Stimulated activated CD4-positive, alpha-beta T cell treated with anti-CD3 and anti-CD28 coated beads, TNF-alpha, amount 100 ng/mL, for 48 hours (primary cell): ENCODE measurements at regions not wholly inside any gene's neighbourhood (a gene's known extent, or its start where the extent isn't known, plus 50 kb on each side); places are given as distances from the start of the nearest gene placed in this dataset.
A peak's percentile ranks its signal among the peaks of the same experiment; 100 is the strongest.

ENCODE experiments used
- DNase-seq, 3 donors: peaks; one replicate each; pipeline ENCODE4 v3.0.0-alpha.2; 2020; ENCODE audit warnings: low read depth in 3 of 3

DNA sequence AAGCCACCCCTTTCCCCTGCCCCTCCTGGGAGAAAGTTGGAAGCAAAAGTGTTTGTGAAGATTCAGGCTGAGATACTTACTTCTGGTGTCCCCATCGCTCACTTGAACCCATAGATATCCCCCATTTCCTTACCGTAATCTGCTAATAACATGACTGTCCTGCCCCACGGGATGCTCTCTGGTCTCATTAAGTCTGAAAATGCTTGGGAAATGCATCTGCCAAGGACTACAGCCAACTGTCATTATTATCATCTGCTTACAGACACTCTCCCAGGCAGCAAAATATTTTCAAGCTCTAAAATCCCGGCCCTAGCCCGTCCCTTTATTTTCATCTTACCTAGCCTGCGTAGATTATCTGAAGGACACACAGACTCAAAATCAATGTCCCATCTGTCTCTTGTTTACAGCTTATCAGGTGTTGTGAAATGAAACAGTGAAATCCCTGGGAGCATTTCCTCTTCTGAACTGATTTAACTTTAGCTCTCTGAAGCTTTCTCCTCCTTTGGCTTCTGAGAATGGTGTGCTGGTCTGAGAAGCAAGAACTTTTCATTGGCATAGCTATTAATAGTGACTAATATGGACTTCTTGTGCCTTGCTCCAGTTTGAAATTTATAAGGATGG, 126.9 kb upstream of the OSMR start:
- DNase-seq, result no peak

DNA sequence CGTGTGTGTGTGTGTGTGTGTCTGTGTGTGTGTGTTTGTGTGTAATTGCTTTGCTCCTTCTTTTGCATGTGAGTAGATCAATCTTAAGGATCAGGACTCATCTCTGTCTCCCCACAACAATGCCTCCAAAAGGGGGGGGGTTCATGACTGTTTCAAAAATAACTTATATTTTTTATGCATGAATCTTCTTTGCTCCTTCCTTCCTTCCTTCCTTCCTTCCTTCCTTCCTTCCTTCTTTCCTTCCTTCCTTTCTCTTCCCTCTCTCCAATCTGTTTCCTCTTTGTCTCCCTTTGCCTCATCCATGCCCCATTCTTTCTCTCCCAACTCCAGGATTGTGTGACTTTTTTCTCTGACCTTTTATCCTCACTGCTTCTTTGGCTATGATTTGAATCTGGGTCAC, 126.4 kb upstream of the OSMR start:
- no peak for DNase-seq

DNA sequence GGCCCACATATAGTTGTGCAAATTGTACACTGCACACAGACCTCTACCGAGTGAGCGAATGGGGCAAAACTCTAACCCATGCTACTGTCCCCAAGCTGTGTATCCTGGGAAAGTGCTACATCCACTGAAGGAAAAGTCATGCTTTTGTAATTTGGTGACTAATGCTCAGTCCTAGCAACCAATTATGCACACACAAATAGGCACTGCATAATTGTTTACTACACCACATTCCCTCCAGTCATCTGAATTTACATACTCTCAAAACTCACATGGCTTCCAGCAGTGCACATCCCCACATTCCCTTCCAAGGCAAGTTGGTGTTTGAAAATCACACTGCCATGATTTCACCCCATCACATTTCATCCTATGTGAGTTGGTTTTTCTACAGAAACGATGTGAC, 125.9 kb upstream of the OSMR start:
- DNase-seq, result no peak

DNA sequence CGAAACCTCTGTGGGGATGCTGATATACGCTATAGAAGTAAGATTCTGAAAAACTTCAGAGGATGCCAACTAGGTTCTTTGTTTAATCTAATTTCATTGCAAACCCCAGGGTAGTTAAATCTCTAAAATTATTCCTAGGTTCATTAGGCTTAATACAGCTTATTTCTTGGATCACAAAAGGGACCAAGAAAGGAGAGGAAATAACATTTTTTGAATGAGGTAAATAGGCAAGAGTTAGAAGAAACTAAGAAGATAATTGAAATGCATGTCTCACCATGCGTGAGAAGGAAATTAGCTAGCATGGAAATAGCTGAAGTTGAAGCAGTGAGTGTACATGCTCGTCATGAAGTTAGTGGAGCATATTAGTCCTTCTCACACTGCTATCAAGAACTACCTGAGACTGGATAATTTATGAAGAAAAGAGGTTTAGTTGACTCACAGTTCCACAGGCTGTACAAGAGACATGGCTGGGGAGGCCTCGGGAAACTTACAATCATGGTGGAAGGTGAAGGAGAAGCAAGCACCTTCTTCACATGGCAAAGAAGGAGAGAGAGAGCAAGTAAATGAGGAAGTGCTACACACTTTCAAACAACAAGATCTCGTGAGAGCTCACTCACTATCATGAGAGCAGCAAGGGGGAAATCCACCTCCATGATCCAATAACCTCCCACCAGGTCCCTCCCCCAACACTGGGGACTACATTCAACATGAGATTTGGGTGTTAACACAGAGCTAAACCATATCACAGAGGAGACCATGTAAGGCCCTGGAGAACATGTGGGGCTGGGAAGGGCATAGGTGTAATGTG, 125.1 kb upstream of the OSMR start:
- DNase-seq, result no peak

DNA sequence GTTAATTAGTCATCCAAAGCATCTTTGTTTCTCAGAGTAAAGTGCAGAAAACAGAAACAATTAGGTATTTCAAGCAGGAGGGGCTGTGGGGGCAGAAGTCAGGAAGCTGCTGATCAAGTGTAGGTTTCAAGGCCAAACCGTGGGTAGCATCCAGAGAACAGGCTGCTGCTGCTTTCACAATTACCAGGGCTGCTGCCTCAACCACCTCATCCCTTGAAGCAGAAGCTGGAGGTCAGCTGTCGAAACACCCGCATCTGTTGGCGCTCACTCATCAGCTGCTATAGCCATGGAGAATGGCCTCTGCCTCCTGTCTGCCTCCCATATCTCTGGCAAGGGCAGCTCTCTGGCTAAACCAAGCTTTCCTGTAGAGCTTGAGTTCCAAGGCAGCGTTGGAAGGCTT, 122.9 kb upstream of the OSMR start:
- DNase-seq, result peak in 1 of 3 donors; percentile 2

DNA sequence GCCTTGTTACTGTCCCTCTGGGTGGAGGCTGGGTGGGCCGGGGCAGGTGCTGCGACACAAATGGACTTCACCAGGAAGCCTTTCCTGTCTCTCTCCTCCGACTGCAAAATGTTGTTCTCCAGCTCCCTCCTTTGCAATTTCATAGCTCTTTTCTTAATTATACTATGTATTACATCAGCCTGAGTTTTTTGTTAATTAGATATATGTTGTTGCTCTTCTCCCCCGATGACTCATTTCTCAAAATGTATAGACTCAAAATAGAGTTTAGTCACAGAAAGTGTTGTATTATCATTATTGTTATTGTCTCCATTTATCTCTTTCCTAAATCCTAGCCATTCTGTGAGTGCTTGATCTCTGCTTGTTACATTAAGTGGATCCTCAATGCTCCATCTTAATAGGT, 122.4 kb upstream of the OSMR start:
- no peak for DNase-seq

DNA sequence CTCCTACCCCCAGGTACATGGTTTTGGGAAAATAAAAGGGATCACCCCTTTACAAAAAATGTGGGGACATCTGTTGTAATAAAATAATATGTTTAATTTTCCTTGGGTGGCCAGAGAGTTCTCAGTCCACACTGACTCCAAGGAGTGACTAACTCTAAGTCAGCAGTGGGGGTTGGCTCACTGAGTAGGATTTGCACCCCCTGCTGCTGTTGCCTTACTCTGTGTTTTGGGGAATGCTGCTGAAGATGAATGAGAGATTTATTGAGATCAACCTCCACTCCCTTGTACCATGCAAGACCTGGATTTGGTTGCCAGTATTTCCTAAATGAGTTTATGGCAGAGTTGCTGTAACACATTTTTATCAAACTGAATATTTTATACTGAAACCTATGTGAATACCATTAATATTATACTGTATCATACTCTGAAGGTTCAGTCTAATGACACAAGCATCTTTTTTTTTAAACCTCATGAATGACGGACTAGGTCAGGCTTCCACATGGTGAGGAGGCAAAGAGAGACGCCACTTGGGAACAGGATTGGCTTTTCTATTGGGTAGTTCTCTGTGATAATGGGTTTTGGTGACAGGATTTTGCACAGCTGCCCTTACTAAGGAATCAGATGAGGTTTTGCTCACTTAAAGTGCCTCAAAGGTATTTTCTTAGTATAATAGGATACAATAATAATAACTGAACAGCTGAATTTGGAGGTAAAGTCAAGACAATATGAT, 121.3 kb upstream of the OSMR start:
- DNase-seq, result no peak

DNA sequence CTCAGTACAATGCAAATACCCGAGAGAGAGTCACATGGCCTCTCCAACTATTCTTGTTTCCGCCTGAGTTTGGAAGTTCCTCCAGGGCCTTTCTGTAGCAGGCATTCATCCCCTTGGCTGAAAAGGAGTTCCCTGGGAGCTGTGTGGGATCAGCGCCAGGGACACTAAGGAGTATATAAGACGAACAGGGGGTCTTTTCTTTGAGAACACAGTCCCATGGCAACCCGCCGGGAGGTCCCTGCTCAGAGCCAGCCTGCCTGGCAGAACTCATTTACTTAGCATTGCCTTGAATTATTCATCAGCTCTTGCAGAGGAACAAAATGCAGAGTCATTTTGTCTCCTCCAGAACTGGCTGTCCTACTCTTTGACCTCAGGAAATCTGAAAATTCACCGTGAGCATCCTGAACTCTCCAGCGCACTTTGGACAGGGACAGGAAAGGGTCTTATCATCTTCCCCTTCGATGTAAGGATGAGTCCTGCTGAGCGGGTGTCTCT, 120.4 kb upstream of the OSMR start:
- DNase-seq, result no peak

DNA sequence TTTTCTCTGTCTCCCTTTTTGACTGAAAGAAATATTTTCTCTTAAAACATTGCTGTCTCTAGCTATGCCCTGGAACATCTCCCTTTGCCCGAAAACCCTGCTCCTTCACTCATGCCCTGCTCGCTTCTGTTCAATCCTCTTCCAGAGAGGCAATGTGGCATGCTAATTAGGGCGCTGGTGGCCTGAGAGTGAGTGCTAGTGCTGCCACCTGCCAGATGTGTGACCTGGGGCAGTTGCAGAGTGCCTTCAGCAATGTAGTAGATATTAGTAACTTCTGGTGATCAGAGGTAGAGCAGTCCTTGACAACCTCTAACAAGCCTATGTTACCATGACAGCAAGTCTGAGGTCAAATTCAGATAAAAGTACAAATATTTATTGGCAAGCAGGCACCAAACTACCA, 119.5 kb upstream of the OSMR start:
- no peak for DNase-seq

DNA sequence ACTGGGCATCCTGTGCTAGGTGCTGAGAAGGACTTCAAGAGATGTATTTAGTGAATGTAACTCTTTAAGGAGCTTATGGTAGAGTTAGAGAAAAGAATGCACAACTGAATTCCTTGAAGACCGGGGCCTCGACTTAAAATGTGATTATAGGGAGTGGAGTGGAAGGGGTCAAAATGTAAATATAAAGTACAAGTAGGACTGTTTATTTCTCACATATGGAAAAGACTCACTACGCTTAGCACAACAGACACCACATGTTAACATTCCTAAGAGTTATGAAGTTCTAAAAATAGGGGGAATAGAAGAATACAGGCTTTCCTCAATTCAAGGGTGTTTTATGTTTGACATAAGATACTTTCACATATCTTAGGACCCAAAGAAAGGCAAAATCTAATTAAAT, 117.8 kb upstream of the OSMR start:
- DNase-seq, result no peak

DNA sequence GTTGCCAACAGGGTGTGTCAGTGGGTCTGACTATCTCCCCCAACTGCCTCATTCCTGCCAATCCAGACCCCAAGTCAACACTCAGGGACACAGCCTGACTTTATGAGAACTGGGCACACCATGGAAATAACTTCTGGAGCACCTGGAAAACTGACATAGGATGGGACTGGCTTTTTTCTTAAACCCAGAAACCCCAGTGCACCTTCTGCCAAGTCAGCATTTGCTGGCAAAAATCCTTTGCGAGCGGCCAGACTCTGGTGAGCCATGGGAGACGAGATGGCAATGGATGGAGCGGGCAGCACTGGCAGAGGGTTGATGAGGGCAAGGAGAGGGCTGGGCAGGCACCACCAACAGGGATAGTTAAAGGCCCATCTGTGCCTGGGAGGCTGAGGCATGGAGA, 114.4 kb upstream of the OSMR start:
- DNase-seq, result no peak

DNA sequence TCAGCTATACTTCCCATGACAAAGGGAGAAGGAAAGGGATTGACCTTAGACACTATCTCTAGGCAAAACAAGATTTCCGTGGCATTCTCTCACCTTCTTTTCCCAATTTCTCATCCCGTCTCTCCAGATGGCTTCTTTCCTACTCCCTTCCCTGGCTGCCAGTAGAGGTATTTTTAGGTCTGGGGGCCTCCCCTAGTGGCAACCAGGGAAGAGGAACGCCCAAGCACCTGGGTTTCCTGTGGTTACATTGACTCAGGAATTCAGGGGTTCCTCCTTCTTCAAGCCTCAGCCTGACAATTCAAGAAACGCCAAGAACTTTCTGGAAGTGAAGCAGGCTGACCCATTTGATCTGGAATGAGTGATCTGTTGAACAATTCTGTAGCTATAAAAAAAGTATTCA, 111.5 kb upstream of the OSMR start:
- no peak for DNase-seq

DNA sequence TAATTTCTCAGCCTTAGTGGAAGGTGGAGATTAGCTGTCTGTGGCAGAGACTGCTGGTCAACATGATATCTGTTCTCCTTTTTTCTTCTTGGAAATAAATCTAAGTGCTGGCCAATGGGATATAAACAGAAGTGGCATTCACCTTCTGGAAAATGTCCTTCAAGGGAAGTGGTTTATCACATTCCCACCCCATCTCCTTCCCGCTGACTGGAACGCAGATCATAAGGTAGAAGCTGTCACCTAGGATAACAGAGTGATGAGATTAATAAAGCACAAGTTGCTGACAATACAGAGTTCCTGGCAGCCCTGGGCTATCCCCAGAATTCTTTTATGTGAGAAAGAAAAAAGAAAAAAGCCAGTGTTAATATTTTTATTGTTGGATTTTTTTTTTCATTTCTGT, 109.7 kb upstream of the OSMR start:
- no peak for DNase-seq

DNA sequence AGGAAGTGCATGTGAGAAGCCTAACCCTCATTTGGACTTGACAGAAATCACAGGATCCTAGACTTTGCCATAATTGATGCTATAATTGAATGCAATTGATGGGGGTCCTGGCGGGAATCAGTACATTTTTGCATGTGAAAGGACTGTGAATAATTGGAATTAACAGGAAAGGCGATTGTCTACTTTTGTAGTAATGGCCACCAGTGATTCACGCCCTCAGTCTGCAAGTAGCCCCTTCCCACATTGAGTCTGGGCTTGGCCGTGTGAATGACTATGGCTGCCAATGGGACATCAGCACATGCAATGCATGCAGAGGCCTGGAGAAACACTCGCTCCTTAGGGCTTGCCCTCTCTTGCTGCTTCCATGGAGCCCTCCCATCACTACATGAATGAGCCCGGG, 107.8 kb upstream of the OSMR start:
- DNase-seq, result no peak

DNA sequence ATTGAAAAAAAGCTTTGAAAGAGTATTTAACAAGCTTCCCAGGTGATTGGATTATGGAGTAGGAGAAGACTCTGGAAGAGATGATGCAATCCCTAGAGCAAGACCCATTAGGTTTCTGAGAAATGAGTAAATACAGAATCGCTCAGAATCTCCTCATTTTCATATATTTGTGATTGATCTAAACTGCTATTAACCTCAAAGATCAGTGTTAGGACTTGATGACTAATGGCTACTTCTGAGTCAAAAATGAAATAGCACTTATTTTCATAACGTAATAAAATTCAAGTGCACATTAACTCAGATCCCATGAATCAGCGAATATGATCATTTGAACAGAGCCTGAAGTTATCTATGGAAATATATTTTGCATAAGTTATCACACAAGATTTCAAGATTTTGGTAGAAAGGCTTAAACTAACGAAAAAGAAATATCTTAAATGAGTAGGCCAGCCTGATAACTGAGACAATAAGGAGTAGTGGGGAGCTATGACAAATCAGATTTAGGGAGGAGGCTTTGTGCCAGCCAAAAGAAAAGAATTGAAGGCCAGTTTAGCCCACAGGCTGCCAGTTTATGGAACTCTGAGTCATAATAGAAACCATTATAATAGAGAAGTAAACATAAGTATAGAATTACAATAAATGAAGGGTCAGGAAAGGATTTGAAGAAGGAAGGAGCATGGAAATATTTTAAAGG, 106.7 kb upstream of the OSMR start:
- DNase-seq, result no peak

DNA sequence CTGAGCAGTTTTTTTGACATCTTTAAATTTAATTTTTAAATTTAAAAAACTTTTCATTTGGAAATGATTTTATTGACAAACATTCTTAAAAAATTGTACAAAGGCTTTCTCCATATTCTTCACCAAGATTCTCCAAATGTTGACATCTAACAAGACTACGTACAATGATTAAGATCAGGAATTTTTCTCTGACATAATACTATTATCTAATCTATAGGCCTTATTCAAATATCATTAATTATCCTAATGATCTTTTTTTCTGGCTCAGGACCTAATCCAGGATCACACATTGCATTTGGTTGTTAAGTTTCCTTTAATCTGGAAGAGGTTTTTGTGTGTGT, 106.1 kb upstream of the OSMR start:
- DNase-seq, result no peak

DNA sequence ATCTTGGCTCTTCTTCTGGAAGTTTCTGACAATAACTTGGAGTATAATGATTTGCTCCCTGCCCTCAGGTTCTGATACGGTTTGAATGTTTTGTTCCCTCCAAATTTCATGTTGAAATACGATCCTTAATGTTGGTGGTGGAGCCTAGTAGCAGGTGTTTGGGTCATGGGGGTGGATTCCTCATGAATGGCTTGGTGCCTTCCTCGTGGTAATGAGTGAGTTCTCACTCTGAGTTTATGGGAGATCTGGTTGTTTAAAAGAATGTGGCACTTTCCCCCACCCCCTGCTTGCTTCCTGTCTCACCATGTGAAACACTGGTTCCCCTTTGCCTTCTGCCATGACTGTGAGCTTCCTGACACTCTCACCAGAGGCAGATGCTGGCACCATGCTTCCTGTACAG, 103.0 kb upstream of the OSMR start:
- no peak for DNase-seq

DNA sequence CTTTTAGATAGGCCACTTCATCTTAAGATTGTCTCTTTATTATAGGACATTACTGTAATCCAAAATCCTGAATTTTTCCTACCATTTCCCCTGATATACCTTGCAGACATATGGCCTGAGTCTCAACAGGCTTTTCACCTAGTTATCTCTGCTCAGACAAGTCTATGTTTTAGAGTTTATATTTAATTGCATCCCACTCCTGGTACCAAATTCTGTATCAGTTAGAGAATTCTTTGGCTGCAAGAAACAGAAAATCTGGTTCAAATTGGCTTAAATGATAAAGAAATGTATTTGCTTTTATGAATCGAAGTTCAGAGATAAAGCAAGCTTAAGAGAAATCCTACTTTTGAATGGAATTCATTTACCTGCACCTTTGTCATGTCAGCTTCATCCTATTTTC, 102.2 kb upstream of the OSMR start:
- DNase-seq, result no peak

DNA sequence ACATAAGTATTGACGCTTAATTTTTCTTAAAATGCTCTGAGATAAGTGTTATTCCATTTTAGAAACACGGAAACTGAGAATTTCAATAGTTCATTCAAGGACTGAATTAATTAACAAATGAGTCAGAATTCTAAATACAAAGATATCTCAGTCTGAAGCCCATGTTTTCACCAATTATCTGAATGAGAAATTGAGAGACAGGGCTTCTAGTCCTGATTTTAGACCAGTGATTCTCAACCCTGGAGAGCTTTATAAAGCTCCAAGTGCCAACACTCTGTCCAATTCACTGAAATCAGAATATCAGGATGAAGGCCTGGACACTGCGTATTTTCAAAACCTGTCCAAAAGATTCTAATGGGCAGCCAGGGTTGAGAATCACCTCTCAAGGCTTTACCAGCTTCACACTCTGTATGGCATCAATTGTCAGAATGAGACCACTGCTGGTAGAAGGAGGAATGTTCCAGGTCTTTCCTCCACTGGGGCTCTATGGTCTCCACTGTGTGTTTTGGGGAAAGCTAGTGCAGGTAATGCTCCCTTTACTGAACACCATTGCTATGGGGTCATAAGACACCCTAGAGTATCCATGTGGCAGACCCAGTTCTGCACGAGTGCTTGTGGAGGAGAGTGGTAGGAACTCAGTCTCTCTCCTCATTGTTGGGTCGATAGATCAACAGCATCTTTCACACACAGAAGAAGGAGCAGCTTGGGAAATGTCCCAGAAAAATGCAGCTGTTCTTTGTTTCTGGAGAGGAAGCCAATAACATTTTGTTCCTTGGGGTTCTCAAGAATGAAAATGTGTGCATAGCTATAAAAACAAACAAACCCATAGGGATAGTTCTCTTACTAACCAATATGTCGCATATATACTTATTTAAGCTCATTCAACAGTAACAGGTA, 99.7 kb upstream of the OSMR start:
- DNase-seq, result no peak

DNA sequence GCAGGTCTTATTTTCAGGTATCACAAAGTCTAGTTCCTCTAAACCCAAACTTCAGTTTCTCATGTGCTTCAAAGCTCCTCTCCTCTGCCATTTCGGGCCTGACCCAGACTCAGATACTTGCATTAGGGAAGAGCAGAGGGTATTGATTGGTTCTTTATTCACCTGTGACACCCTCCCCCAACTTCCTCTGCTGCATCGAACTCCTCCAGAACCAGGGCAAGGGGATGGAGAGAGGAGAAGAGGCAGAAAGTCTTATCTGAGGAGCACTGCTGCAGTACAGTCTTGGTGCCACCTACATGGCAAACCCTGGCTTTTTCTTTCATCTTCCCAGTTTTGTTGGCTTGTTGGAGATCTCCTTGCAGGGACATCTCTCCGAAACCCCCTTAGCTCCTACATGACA, 96.0 kb upstream of the OSMR start:
- no peak for DNase-seq

DNA sequence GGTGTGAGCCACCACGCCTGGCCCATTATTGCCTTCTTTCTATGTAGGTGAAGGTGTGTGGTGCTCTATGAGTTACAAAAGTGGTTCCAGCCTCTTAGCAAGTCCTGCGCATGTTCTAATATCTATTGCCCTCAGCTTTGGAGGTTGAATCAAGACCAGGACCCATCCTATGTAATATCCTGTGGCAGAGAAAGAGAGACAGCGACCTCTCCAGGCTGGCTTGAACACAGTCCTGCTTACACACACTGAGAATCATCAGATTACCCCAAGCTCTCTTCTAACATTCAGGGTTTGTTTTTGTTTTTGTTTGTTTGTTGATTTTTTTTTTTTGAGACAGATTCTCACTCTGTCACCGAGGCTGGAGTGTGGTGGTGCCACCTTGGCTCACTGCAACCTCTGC, 94.7 kb upstream of the OSMR start:
- DNase-seq, result no peak
